ENCODE measurements at regions not wholly inside any gene's neighbourhood (a gene's known extent, or its start where the extent isn't known, plus 50 kb on each side); places are given as distances from the start of the nearest gene placed in this dataset.
"Not testable (repeated sequence)": the region's sequence is repeated elsewhere in the genome, so short reads cannot be mapped to it uniquely, and the experiment has no call there.

GRCh38 chr14:35174342-35174741 lies 52.0 kb downstream of the PRORP start:
- H3K9me3 ChIP-seq, result no peaks in the 10 kb centered on the region
- H3K4me2 ChIP-seq, result no peak overlapping the region
- DNase-seq (ENCODE audit: low read depth in 1 of 2, low spot score in 1 of 2) (no peak), ATAC-seq (no peak), FAIRE-seq (no peak)
- no peak overlapping the region for H3K27ac ChIP-seq
- ChIA-PET CTCF (no interaction called here), POLR2A (no interaction called here)
- H3K4me3 ChIP-seq, result no peak overlapping the region
- no peaks in the 10 kb centered on the region for H3K4me1 ChIP-seq
- TF ChIP-seq RCOR1 (IDR thresholded peaks at IDR 0.05; ENCODE audit: low read depth, low read length) (no peak), ZSCAN20 (CRISPR knock-in tag; IDR thresholded peaks at IDR 0.05) (no peak), FOSB (CRISPR knock-in tag; IDR thresholded peaks at IDR 0.05) (no peak), TP53 (CRISPR knock-in tag; IDR thresholded peaks at IDR 0.05) (no peak), HEYL (CRISPR knock-in tag; IDR thresholded peaks at IDR 0.05) (no peak), GATA3 (IDR thresholded peaks at IDR 0.05; ENCODE audit: borderline replicate concordance) (no peak), EP300 (IDR thresholded peaks at IDR 0.05) (no peak), CBX8 (IDR thresholded peaks at IDR 0.05) (no peak), RNF2 (IDR thresholded peaks at IDR 0.05; ENCODE audit: borderline replicate concordance, low read depth) (no peak), HOXA7 (CRISPR knock-in tag; IDR thresholded peaks at IDR 0.05) (no peak), EHMT2 (IDR thresholded peaks at IDR 0.05; ENCODE audit: low read depth) (no peak), ZNF302 (CRISPR knock-in tag; IDR thresholded peaks at IDR 0.05) (no peak)
- TF ChIP-seq, protein P1, sequence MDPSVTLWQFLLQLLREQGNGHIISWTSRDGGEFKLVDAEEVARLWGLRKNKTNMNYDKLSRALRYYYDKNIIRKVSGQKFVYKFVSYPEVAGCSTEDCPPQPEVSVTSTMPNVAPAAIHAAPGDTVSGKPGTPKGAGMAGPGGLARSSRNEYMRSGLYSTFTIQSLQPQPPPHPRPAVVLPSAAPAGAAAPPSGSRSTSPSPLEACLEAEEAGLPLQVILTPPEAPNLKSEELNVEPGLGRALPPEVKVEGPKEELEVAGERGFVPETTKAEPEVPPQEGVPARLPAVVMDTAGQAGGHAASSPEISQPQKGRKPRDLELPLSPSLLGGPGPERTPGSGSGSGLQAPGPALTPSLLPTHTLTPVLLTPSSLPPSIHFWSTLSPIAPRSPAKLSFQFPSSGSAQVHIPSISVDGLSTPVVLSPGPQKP (IDR thresholded peaks at IDR 0.05; ENCODE audit: low read depth, low read length), result no peak
- TF ChIP-seq, protein P2, sequence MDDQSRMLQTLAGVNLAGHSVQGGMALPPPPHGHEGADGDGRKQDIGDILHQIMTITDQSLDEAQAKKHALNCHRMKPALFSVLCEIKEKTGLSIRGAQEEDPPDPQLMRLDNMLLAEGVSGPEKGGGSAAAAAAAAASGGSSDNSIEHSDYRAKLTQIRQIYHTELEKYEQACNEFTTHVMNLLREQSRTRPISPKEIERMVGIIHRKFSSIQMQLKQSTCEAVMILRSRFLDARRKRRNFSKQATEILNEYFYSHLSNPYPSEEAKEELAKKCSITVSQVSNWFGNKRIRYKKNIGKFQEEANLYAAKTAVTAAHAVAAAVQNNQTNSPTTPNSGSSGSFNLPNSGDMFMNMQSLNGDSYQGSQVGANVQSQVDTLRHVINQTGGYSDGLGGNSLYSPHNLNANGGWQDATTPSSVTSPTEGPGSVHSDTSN (IDR thresholded peaks at IDR 0.05), result no peak
- 70% methylated on average over 3 of the region's 3 CpGs for WGBS (ENCODE audit: missing lambda C conversion rate)

DNA sequence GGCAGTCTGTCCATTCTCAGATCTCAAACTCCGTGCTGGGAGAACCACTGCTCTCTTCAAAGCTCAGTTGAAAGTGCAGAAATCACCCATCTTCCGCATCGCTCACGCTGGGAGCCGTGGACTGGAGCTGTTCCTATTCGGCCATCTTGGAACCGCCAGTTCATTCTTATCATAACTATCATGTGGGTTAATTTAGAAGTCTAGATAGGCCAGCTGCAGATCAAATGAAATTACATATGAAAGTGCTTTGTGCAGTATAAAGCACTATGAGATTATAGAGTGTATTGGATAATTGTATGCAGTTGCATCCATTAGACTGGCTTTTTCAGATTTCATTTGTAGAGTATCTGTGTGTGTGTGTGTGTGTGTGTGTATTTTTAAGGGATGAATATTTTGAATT lies 57.8 kb downstream of the PRORP start:
- TF ChIP-seq GATA3 (IDR thresholded peaks at IDR 0.05; ENCODE audit: borderline replicate concordance) (no peak), EP300 (IDR thresholded peaks at IDR 0.05) (no peak), EHMT2 (IDR thresholded peaks at IDR 0.05; ENCODE audit: low read depth) (no peak), ESRRA (IDR thresholded peaks at IDR 0.05; ENCODE audit: borderline replicate concordance, low read length) (no peak), CTCF (IDR thresholded peaks at IDR 0.05) (no peak), JUNB (IDR thresholded peaks at IDR 0.05) (no peak), ZSCAN20 (CRISPR knock-in tag; IDR thresholded peaks at IDR 0.05) (no peak), MAZ (IDR thresholded peaks at IDR 0.05; ENCODE audit: borderline replicate concordance, low read depth, low read length) (no peak), CHD2 (IDR thresholded peaks at IDR 0.05; ENCODE audit: low read length, partially characterized antibody) (no peak)
- TF ChIP-seq, protein P3, sequence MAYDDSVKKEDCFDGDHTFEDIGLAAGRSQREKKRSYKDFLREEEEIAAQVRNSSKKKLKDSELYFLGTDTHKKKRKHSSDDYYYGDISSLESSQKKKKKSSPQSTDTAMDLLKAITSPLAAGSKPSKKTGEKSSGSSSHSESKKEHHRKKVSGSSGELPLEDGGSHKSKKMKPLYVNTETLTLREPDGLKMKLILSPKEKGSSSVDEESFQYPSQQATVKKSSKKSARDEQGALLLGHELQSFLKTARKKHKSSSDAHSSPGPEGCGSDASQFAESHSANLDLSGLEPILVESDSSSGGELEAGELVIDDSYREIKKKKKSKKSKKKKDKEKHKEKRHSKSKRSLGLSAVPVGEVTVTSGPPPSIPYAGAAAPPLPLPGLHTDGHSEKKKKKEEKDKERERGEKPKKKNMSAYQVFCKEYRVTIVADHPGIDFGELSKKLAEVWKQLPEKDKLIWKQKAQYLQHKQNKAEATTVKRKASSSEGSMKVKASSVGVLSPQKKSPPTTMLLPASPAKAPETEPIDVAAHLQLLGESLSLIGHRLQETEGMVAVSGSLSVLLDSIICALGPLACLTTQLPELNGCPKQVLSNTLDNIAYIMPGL (CRISPR knock-in tag; IDR thresholded peaks at IDR 0.05; ENCODE audit: borderline replicate concordance), result no peak
- ATAC-seq, result no peak
- DNase-seq (ENCODE audit: low read depth in 1 of 2, low spot score in 1 of 2), result no peak
- no peak overlapping the region for H3K4me2 ChIP-seq
- WGBS (ENCODE audit: missing lambda C conversion rate), result 75% methylated on average over 7 of the region's 7 CpGs
- H3K9me3 ChIP-seq, result no peaks in the 10 kb centered on the region
- no peaks in the 10 kb centered on the region for H3K4me1 ChIP-seq
- FAIRE-seq, result no peak
- CTCF ChIA-PET, result interaction anchor here (0.6 to 0.7 kb wide), 2 partner anchors 242 to 633 kb away, joined by 3 read pairs; no protein-coding TSS in a partner anchor
- no peak overlapping the region for H3K4me3 ChIP-seq
- POLR2A ChIA-PET, result no interaction called here
- no peak overlapping the region for H3K27ac ChIP-seq

GRCh38 chr14:35184891-35185290 lies 62.5 kb downstream of the PRORP start:
- FAIRE-seq; ATAC-seq; H3K4me3 ChIP-seq; DNase-seq (ENCODE audit: low read depth in 1 of 2, low spot score in 1 of 2); H3K27ac ChIP-seq; H3K4me1 ChIP-seq; H3K9me3 ChIP-seq; H3K4me2 ChIP-seq; POLR2A ChIA-PET: not testable (repeated sequence)
- CTCF ChIA-PET, result interaction anchor here (0.9 kb wide), 1 partner anchor 30 kb away, joined by 5 read pairs; no protein-coding TSS in a partner anchor

All from A549 (cell line).